Stimulated activated CD4-positive, alpha-beta T cell treated with anti-CD3 and anti-CD28 coated beads, TNF-alpha, amount 100 ng/mL, for 24 hours (primary cell): ENCODE measurements at regions not wholly inside any gene's neighbourhood (a gene's known extent, or its start where the extent isn't known, plus 50 kb on each side); places are given as distances from the start of the nearest gene placed in this dataset.

Source experiments
- DNase-seq, 3 experiments: peaks; one replicate each; pipeline ENCODE4 v3.0.0-alpha.2; 2020; ENCODE audit warnings: low read depth in 3 of 3

DNA sequence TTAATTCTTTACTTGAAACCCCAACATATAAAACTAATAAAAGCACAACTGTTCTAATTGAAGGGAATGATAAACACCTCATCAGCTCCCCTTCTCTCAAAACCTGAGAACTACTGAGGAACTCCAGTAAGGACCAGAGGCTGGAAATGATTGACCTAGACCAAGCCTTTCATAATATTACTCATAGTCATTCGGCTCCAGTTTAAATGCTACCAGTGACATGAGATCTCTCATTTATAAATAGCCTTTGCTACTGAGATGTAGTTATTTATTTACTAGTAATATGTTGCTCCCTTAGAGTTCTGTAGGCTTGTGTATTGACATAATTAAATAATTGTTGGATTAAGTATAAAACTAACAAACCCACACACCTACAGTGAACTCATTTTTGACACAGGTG lies 209.8 kb upstream of the PRMT6 start:
- DNase-seq = no peak

DNA sequence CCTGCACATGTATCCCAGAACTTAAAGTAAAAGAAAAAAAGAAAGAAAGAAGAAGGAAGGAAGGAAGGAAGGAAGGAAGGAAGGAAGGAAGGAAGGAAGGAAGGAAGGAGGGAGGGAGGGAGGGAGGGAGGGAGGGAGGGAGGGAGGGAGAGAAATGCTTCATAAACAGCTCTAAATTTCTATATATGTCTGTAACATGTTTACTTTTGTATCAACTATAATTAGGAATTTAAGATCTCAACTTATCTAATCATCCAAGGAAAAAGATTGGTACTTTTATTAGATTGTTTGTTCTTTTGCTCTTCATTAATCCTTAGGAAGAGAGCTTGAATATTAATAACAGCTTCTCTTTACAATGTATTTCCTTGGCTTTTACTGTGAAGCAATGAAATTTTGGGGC lies 195.4 kb upstream of the PRMT6 start:
- DNase-seq = no peak

DNA sequence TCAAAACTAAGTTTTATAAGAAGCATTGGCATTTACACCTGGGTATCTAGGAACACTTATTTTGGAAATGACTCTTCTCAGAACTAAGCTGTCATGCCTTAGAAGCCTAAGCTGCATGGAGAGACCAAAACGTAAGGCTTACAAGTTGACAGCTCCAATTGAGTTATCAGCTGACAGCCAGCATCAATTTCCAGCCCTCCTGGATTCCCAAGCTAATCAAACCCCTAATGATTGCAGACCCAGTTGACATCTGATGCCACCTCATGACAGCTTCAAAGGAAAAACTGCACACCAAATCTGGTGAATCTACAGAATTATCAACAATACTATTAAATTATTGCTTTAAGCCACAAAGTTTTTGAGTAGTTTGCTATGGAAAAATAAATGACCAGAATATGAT lies 187.6 kb upstream of the PRMT6 start:
- DNase-seq = no peak

DNA sequence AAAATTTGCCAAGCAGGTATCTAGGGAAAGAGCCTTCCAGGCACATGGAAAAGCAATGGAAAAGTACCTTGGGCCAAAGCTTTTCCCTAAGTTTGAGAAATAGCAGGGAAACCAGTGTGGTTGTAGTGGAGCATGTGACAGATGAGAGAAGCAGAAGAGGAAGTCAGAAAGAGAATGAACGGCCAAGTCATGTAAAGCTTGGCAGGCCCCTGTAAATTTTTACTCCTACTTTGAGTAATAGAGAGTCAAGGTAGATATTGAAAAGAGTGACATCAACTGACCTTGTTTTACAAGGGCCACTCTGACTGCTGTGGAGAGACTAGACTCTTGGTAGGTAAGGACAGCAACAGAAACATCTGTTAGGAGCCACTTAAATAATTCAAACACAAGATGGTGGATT lies 180.9 kb upstream of the PRMT6 start:
- no peak for DNase-seq

DNA sequence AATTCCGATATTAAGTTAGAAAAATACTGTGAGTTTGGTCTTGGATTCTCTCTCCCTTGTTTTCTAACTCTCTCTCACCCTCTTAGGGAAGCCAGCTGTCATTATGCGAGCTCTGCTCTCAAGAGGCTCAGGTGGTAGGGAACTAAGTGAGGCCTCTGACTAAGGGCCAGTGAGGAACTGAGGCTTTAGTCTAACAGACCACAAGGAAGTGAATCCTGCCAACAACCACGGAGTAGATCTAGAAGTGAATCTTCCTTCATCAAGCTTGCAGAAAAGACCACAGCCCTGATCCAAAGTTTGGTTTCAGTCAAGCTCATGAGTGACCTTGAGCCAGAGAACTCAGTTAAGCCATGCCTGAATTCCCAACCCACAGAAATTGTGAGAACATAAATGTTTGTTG lies 180.1 kb upstream of the PRMT6 start:
- no peak for DNase-seq

DNA sequence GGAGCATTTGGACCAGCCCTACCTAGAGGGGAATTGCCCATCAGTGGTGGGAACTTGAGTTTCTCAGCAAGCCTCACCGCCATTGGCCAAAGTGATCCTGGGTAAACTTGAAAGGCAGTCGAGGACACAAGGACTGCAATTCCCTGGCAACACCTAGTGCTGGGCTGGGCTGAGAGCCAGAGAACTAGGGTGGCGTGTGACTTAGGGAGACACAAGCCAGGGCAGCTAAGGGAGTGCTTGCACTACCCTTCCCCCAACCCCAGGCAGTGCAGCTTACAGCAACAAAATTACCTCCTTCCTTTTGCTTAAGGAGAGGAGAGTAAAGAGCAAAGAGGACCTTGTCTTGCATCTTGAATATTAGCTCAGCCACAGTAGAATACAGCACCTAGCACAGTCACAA lies 176.9 kb upstream of the PRMT6 start:
- DNase-seq = no peak

DNA sequence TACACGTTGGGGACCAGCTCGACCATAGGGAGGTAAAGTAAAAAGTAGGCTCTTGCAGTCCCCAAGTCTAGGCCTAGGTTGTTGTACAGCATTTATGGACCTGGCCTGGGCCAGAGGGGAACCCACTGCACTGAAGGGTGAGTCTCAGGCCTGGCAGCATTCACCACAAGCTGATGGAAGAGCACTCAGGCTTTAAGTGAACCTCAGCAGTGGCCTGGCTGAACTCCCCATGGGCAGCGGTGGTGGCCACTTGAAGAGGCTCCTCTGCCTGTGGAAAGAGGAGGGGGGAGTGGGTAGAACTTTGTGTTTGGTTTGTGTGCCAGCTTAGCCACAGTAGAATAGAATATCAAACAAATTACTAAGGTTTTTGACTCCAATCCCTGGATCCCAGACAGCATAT lies 176.2 kb upstream of the PRMT6 start:
- DNase-seq = no peak

DNA sequence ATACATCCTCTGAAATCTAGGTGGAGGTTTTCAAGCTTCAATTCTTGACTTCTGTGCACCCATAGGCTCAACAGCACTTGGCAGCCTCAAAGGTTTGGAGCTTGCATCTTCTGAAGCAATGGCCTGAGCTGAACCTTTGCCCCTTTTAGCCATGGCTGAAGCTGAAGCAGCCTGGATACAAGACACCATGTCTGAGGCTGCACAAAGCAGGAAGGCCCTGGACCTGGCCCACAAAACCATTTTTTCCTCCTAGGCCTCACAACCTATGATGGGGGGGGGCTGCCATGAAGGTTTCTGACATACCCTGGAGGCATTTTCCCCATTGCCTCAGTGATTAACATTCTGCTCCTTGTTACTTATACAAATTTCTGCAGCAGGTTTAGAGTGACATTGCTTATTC lies 173.3 kb upstream of the PRMT6 start:
- DNase-seq = no peak

DNA sequence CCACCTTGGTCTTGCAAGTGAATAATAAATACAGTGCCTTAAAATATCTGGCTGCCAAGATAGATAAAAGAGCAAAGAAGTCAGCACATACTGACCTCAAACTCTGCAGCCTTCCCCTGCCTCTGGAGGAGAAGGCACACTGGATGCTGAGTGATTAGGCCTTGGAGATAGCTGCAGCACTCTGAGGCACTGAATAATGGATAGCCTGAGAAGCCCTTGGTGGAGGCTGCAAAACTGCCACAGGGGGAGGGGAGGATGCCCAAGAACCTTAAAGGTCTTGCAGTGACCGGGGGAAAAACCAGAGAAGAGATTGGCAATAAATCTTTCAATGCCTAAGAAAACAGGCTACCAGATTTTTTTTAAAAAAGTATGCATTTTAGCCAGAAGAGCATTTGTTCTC lies 167.4 kb upstream of the PRMT6 start:
- no peak for DNase-seq

DNA sequence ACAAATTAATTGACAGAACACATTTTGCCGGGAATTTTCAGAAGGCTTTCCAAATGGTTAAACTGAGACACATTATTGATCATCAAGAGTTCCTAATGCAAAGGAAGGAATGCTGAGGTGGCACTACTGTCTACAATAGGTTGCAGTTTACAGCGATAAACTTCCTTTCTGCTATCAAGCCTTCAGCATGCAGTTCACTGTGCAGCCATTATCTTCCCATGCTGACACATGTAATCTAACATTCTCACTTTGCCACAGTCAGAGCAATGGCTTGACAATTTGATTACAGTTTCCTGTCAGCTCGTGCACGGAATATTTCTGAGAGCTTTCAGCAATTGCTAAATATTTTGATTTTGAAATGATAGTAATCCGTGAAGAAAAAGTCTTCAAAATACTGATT lies 166.9 kb upstream of the PRMT6 start:
- no peak for DNase-seq

DNA sequence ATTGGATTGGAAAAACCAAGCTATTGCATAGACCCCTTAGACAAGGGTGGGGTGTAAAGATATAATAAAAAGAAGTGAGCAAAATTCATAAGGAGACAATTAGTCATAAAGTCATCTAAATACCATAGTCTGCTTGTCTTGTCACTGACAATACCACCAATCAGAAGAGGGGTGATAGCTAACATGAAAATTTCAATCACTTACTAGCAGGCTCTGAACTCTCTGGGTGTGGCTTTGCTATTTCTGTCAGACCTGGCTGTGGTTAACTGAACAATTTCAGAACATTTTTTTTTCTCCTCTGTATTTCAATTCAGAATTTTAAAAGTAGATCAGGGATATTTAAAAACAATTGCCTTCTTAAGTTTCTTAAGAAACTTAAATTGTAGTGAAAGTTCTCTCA lies 158.5 kb upstream of the PRMT6 start:
- no peak for DNase-seq

DNA sequence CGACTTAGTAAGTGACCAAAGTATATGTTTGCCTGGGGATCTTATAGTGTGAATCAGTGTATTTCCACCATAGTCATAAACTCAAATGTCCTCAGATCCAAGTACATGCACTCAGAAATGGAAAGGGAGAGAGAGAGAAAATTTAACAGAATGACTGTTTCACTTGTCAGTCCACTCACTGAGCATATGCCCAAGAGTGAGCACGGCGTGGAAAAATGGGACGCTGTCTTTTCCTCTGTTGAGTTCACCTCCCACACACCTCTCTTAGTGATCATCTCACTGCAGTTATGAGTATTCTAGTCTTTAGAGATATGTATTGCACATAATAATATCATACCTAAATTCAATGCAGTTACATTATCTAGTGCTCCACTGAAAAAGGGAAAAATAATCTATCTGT lies 156.8 kb upstream of the PRMT6 start:
- no peak for DNase-seq

DNA sequence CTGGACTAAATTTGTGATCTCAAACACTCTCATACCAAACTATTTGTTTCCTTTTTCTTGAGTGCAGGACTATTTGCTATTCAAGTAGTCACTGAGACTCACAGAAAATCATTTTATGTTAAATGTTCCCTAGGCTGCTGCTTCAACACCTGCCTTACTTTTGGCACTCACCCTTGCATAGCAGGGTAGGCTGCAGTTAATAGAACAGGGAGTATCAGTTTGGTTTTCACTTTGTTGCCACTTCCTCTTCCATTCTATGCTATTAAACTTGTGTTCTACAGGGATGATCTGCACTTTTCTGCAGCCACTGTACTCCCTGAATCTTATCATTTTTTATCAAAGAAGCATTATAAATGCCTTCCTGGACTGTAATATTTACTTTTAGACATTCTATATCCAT lies 148.7 kb upstream of the PRMT6 start:
- DNase-seq = no peak

DNA sequence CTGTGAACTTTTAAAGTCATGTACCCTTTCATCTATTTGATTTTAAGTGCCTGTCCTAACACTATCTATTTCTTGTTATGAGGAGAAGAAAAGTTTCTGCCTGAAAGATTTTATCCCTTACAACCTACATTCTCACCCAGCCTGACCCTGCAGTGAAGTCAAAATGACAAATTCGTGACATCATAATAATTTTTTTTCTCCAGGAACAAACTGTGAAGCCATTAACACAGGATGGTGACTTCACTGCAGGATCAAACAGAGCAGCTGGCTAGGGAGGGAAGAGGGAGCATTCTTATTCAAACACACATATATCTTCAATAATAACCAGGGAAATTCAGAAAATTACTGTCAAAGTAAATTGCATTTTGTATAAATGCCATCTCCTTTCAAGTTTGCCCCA lies 147.8 kb upstream of the PRMT6 start:
- DNase-seq = no peak

DNA sequence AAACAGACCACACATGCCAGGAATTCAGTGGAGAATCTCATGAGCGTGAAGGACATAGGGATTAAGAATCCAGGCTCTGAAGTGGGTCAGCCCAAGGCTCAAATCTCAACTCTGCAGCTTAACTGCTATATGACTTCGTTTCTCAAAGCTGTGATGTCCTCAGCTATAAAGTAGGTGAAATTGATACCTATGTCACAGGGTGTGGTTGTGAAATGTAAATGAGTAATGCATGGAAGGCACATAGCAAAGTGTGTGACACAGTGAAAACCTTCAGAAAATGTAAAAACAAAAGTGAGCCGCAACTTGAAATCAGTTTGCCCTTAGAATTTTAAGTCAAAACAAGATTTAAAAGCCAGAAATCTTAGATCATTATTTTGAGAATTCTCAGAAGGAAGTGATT lies 145.7 kb upstream of the PRMT6 start:
- DNase-seq = no peak

DNA sequence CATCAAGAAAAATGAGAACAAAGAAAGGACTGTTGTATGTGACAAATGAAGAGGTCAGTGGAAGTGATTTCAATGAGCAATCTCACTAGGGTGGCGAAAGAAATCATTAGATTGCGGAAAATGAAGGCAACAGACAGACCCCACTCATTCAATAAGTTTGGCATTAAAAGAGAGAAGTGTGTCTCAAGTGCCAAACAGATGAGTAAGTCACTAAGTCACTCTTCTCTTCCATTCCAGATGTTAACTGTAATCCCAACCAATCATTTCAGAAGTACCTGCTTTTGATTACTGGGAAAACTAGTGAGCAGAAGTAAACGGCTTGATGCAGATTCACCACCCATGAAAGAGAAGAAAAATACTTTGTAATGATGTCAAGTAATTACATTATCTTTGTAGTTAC lies 144.3 kb upstream of the PRMT6 start:
- no peak for DNase-seq

DNA sequence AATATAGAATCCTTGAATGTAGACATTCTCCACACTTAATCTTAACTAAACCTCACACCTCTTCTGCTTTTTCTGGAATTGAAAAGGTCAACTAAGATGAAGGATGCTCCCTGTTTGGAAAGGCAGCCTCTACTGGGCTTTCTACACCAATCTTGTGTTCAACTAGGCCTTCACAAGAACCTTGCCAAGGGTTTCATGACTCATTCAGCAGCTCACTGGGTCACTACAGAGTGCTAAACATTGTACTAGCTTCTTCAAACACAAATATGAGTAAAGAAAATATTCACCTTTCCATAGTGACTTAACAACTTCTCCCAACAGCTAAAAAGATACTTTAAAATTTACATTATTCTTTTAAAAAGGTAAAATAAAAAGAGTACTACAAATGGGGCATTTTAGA lies 135.3 kb upstream of the PRMT6 start:
- no peak for DNase-seq

DNA sequence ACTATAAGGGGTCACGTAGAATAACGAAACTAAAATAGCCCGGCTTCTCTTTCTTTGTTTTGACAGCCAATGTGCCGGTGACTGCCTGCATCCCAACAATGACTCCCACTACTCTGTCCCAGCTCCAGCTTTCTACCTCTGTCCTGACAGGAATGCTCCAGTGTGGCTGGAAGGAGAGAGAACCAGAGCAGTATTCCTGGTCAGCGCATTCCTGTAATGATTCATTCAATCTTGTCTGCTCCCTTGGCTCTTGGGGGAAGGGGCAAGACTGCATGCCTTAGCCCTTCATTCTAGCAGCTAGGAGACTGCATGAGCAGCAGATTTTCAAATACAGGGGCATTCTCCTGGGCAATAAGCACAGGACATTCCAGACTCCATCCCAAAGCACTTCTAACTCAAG lies 132.1 kb upstream of the PRMT6 start:
- no peak for DNase-seq

DNA sequence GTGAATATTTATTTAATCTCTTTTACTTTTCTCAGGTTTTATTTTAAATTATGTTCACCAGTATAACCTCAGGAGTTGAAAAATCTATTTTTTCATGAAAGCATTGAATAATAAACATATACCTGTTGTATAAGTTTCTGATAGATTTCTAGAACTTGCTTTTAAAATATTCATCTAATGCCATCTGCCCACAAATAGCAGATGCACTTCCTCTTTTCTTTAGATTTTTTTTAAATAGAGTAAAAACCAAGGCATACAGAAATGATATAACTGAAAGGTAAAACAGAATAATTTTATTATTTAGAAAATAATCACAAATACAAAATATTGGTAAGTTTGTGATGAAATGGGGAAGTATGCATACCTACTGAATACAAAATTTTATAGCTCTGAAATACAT lies 130.7 kb upstream of the PRMT6 start:
- DNase-seq = no peak

DNA sequence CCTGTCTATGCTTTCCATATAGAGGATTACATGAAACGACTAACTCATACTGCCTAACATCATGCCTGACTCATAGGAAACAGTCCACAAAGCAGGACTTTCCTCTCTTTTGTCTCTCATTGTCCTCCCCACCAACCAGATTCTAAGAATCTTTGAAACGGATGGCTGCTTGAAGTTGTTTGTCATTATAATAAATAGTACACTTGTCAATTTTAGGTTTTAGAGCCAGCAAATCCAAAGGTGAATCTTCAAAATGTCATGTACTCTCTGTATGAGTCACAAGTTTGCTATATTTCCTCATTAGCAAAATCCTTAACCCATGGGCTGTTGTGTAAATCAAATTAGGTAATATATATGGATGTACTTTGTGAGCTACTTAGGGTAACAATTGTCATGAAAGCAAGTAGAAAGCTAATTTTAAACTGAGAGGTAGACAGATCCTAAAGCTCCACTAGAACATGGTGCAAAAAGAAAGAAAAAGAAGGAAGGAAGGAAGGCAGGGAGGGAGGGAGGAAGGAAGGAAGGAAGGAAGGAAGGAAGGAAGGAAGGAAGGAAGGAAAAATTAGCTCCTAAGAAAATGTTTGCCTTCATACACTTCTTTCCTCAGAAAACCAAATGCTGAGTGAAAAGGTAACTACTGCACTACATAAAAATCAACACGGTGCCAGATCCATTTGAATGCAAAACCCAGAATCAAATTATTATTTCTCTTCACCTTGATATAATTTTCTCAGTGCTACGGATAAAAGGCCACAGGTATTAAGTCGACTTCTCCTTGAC lies 129.5 kb upstream of the PRMT6 start:
- DNase-seq = no peak

DNA sequence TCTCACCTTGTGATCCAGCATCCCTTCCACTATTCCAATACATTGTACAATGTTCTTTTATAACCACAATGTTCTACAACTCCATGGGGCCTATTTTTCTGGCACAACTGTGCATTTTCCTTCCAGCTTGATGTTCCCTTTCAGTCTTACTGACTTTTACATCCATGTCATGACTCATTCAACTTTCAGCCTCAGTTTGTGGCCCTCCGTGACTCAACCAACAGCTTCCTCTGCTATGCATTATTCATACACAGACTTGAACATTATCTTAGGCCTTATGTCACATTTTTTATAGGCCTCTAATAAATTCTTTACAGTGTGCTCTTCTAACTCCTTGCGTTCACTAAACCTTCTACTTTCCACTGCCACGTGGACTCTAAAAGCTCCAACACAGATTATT lies 119.4 kb upstream of the PRMT6 start:
- no peak for DNase-seq

DNA sequence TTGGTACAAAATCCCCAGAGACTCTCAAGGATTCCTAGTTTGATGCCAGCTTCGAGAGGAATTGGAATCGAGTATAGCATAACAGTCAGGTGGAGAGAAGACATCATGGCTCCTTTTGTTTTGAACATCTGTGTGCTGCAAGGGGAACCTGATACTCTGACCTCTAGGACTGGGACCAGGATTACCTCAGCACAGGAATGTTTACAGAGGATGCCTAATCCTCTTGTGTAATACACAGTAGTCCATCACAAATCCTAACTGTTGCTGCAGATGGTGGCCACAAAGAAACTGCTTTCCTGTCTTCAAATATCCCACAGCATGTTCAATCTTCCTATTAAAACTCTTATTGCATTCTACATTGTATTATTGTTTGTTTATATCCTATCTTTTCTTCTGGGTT lies 111.8 kb upstream of the PRMT6 start:
- DNase-seq = no peak

DNA sequence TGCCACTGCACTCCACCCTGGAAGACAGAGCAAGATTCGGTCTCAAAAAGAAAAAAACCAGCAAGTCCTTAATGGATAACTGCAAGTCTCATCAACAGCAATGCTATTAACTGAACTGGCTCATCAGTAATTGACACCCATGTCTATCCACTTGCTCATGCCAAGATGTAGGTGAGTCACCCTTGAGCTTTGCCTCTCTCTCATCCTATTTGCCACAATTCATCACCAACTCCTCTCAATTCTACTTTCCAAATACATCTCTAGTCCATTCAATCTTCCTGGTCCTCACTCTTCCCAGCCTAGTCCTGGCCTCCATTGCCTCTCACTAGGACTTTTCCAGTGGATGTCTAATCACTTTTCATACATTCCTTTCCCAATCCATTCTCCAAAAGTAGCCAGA lies 103.7 kb upstream of the PRMT6 start:
- DNase-seq = no peak

DNA sequence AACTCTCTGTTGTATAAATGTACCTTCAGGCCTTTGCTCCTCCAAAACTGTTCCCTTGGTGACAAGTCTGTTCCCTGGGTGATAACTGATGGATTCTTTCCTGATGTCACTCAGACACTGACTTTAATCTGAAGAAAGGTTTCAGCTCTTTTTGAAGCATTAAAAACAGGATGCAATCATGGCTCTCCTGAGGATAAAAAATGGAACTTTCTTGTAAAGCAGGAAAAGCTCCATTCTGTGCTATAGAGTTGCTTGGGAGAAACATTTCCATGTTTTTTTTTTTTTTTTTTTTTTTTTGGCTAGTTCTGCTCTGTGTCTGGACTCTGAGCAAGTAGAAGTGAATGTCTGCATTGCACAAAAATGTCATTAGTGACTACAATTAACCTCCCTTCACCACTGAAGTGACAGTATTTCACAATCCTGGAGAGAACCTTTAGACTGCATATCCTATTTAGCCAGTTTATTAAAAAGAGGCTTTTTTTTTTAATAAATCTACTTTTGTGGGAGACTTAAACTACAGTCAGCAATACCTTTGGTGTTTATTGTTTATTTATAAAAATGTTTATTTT lies 101.7 kb upstream of the PRMT6 start:
- no peak for DNase-seq
